Cardiac fibroblast (primary cell): ENCODE measurements at regions not wholly inside any gene's neighbourhood (a gene's known extent, or its start where the extent isn't known, plus 50 kb on each side); places are given as distances from the start of the nearest gene placed in this dataset.
A peak's percentile ranks its signal among the peaks of the same experiment; 100 is the strongest.

Experiments
- DNase-seq, 2 donors: peaks; one replicate each; pipeline versions ENCODE4 v3.0.0 to v3.0.0-alpha.2; 2010; ENCODE audit warnings: low read depth in 2 of 2
- H3K4me3 ChIP-seq, 2 donors: replicated peaks in 1 of 2; 1 replicate in 1 of 2; 2 replicates in 1 of 2; pipeline ENCODE4 v1.5.1; 2011; ENCODE audit warnings: low read depth in 2 of 2, low read length in 2 of 2, mild to moderate bottlenecking in 2 of 2, moderate library complexity in 1 of 2
- TF ChIP-seq, protein P1 (sequence below): IDR thresholded peaks from one replicate; pipeline ENCODE4 v1.5.1; 2011; ENCODE audit warnings: low read depth, mild to moderate bottlenecking, low read length, inconsistent platforms

DNA sequence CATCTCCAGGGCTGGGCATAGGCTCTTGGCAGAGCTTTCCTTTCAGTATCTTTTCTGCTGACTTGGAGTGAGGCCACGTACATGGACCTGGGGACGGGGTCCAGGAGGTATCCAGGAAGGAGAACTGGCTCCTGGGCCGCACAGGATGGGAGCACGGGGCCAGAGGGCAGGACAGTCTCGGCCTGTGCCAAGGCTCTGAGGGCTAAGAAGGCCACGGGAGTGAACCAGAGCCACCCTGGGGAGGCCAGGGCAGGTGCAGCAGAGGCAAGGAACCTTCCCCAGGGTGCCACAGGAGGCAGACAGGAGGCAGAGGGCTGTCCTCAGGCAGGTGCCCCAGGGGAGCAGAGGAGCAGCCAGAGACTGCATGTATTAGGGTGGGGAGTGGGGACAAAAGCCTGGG lies 50.3 kb downstream of the PLXNA1 start:
- TF ChIP-seq, protein P1, sequence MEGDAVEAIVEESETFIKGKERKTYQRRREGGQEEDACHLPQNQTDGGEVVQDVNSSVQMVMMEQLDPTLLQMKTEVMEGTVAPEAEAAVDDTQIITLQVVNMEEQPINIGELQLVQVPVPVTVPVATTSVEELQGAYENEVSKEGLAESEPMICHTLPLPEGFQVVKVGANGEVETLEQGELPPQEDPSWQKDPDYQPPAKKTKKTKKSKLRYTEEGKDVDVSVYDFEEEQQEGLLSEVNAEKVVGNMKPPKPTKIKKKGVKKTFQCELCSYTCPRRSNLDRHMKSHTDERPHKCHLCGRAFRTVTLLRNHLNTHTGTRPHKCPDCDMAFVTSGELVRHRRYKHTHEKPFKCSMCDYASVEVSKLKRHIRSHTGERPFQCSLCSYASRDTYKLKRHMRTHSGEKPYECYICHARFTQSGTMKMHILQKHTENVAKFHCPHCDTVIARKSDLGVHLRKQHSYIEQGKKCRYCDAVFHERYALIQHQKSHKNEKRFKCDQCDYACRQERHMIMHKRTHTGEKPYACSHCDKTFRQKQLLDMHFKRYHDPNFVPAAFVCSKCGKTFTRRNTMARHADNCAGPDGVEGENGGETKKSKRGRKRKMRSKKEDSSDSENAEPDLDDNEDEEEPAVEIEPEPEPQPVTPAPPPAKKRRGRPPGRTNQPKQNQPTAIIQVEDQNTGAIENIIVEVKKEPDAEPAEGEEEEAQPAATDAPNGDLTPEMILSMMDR = no peak

DNA sequence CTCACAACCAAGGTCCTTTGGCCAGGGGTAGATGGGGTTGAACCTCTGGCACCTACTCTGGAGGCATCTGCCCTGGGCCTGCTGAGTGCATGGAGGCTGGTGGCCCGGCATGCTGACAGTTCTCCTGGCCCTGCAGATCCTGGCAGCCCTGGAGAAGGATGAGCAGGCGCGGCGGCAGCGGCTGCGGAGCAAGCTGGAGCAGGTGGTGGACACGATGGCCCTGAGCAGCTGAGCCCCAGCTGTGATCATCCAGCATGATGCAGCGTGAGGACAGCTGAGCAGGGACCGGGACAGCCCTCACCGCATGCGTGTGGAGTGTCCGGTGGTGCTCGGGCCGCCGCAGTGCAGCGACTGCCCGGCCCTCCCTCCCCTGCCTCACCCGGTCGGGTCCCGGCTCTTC lies 50.9 kb downstream of the PLXNA1 start:
- H3K4me3 ChIP-seq = no peak overlapping the region
- TF ChIP-seq, protein P1 = no peak
- no peak for DNase-seq

More for the DNA sequence above, 50.3 kb downstream of the PLXNA1 start:
- no peak for DNase-seq
- no peak overlapping the region for H3K4me3 ChIP-seq

DNA sequence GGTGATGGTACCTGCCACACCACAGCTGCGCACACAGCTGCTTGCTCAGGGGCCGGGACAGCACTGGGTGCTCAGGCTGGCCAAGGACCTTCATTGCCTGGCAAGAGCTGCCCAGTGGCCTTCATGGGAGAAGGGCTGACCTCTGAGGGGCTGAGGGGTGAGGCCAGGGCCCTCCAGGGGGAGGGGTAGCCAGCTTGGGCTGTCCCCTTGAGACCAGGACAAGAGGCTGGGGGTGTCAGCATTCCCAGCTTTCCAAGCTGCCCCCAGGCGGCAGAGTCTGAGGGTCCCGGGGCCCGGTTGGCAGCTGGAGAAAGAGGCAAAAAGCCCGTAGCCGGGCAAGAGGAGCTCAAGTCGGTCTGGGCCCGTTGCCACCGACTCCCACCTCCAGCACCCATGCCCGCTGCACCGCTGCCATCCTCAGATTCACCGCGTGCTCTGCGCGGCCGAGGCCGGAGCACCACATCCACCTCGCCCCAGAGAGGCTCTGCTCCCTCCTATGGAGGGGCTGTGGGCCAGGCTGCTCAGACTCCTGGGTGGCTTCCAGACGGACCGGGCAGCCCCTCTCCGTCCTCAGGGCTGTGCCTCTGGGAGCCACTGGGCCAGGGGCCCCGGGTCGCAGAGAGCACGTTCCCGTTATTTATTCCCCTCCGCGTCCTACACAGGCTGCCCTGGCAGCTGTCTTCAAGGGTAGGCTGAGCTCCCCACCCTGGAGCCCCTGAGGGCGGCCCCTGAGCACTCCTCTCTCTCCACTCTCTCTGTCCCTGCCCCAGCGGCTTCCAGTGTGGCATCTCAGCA lies 51.5 kb downstream of the PLXNA1 start:
- no peak overlapping the region for H3K4me3 ChIP-seq
- TF ChIP-seq, protein P1 = no peak
- DNase-seq = no peak

DNA sequence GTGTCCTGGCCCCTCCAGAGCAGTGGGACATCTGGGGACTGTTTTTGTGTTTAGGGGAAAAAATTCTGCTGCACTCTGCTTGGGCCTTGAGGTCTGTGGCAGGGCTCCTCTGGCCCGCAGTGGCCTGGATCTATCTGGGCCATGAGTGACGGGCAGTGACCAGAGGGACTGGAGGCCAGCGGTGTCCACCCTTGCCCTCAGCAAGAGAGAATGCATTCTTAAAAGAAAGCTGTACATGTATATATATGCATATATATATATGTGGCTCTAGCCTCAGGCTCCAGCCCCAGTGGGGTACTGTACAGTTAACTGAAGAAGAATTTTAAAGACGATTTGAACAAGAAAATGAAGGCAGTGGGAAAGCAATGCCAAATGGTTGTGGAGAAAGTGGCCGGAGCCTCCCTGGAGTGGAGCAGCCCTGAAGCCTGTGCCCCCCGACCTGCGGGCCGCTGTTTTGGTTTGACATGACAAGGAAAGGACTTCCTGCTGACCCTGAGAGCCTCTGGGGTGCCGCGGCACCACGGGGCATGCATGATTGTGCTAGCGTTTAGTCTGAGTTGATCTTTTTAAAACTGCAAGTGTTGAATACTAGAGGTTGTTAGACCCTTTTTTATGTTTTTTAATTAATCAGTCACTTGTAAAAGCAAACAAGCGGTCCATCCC lies 52.2 kb downstream of the PLXNA1 start:
- no peak overlapping the region for H3K4me3 ChIP-seq
- TF ChIP-seq, protein P1 = no peak
- no peak for DNase-seq

DNA sequence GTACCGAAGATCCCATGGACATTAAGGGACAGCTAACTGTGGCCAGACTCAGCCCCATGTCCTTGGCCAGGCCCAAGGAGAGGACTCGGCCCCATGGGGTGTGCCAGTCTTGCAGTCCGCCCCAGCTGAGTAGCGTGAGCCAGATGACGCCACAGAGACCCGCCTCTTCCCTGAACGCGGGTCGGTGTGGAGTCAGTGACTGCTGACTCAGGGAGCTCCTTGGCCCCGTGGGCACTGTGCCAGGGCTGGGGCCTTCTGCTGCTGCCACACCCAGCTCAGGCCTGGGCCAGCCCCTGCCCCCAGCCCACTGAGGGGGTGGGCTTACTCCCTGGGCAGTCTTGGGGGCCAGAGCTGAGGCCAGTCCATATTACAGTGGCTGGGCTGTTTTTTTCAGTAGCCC lies 52.8 kb downstream of the PLXNA1 start:
- TF ChIP-seq, protein P1 = no peak
- no peak overlapping the region for H3K4me3 ChIP-seq
- peak; percentile 57 to 88 for DNase-seq

DNA sequence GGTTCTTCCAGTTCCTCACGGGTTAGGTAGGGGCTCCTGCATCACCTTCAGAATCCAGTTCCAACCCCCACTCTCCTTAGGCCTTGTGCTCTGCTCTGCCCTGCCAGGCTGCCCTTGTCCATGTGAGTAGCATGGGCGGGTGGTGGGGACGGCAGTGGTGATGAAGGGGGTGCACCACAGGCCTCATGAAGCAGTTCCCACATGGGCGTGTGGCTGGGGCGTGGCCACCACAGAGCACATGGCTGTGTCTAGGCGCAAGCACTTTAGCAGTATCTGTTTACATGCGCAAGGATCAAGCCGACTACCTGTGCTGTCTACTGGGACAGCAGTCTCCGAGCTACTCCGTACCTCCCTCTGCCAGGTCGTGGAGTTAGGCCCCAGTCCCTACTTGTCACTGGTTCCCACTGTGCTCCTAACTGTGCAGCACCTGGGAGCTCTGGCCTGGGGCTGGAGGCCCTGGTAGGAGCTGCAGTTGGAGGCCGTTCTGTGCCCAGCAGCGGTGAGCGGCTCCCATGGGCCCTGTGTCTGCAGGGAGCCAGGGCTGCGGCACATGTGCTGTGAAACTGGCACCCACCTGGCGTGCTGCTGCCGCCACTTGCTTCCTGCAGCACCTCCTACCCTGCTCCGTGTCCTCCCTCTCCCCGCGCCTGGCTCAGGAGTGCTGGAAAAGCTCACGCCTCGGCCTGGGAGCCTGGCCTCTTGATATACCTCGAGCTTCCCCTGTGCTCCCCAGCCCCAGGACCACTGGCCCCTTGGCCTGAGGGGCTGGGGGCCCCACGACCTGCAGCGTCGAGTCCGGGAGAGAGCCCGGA lies 53.5 kb downstream of the PLXNA1 start:
- DNase-seq = no peak
- H3K4me3 ChIP-seq = no peak overlapping the region
- TF ChIP-seq, protein P1 = no peak
